ENCODE measurements at regions not wholly inside any gene's neighbourhood (a gene's known extent, or its start where the extent isn't known, plus 50 kb on each side); places are given as distances from the start of the nearest gene placed in this dataset.
"Not testable (repeated sequence)": the region's sequence is repeated elsewhere in the genome, so short reads cannot be mapped to it uniquely, and the experiment has no call there.

DNA sequence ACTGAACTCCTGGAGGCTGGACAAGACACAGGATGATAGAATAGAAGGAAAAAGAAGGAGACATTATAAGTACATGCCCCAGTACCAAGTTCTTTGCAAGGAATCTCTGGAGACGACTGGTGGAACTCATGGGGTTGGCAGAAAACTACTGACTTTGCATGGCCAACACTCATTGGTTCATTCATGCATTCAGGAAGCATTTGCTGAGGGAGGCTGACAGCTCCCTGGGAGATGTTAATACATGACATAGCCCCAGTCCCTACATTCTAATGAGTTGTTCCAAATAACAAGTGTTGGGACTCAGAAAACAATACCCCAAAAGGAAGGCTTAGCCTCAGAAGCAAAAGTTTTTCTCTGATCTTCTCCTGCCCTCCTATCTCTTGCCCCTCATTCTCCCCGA lies 172.8 kb upstream of the IRF2BP2 start:
- no peak for DNase-seq

DNA sequence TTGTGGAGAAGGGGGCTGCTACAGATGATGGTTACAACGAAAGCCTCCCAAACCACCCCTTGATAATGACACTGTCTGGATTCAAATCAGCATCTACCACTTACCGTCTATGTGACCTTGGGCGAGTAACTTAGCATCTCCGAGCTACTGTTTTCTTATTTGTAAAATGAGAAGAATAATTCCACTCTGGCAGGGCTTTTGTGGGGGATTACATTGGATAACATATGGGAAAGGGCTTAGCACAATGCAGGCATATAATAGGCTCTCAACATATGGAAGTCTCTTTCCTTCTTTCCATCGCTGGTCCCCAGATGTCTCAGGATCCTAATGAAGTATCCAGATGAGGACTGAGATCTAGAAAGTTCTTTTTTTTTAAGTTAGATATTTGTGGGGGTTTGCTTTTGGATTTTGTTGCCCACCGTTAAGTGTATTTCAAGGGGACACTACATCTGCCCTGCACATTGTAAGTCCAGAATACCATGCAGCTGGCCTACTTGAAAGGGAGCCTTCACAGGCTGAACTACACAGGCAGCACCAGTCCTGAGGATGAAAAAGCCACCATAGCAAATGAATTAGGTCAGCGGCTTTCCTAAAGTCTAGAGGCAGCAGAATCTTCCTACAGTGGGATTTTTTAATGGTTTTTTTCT lies 172.2 kb upstream of the IRF2BP2 start:
- DNase-seq: no peak

DNA sequence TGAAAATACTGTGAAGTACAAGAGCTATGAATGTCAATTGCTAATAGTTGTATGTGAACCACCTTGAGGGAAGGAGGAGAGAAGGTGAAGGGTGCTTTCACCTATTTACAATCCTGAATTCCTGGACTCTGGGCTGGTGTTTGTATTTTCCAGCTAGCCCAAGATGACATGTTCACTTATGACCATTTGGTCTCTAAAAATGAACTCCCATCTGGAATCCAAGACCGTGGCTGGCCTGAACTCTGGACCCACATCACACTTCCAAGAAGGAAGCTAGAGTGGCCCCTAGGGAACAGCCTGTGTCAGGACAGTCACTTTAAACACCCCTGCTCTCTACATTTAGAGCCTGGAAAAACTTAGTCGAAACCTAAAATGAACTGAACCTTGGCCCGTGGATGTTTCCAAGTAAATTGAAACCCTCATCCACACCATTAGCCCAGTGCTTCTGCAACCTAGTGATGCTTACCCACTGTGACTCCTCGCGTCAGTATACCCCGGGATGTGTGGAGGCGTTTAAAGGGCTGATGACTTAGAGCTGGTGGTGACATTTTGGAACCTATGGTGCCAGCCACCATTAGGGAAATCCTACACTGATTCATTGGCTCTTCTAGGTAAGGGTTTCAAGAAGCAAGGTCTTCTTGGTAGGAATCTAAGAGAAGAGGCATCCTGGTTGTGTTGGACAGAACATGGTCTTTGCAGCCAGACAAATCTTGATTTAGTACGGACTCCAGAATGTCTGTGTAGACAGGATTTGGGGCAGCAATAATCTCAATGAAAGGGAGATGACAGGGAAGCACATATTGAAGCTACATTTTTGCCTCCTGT lies 171.5 kb upstream of the IRF2BP2 start:
- no peak for DNase-seq

DNA sequence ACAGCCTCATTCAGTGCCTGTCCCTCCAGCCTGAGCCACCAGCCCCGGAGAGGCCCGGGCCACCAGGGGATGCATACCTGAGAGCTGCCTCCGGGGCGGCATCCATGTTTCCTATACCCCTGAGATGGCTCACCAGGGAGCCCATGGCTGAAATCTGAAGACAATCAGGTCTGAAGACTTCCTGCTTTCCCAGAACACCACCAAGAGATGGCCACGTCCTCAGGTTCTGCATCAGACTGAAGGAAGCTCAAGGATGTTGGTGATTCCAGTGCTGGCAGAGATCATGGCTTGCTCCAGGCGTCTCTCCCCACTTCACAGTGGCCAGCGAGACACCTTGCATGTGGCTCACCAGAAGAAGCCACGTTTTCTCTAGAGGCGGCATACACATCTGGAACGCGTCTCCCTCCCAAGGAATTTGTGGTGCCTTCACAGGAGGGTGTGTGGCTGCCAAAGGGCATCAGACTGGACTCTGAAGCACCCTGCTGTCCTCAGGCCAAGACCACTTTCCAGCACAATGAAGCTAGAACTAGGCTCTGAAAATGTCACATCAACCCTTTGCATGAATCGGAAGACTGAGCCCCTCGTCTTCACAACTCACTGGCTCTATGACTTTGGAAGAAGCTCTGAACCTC lies 170.7 kb upstream of the IRF2BP2 start:
- DNase-seq: no peak

DNA sequence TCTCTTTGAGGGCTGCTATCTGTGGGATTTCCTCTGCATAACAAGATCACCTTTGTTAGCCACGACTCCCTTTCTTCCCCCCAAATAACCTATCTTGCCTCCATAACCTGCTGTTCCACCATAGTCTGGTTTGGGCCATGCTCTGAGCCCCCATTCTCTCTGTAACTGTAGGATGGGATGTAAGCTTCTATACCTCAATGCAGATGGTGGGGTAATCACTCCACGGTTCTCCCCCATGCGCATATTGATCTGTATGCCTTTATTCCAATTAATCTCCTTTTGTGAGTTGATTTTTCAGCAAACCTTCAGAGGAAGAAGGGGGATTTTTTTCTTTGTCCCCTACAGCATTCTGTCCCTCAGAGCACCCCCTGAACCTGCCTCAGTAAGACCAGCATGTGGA lies 170.1 kb upstream of the IRF2BP2 start:
- no peak for DNase-seq

DNA sequence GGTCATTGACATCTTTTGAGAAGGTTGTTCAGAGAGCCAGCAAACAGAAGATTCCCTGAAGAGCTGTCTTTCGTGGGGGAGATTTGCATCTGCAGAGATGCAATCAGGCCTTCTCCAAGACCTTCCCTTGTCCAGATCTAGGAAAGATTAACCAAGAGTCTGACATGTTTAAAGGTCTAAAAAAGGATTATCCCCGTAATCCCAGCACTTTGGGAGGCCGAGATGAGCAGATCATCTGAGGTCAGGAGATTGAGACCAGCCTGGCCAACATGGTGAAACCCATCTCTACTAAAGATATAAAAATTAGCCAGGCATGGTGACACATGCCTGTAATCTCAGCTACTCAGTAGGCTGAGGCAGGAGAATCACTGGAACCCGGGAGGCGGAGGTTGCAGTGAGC lies 169.6 kb upstream of the IRF2BP2 start:
- DNase-seq: not testable (repeated sequence)

DNA sequence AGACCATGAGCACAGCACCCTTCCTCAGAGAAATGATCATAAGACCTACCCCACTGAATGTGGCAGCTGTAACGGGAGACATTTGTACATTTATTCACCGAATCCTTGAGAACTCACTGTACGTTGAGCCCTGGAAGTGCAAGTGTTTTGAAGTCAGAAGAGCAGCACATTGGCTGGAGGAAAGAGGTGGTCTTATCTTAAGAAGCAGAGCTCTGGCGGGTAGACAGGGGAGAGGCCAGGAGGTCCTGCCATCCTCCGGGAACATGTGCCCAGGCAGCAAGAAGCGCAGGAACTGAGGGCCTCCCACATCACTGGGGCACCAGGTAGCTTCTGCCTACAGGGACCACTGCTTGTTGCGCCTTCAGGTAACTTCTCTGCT lies 169.2 kb upstream of the IRF2BP2 start:
- DNase-seq: no peak

DNA sequence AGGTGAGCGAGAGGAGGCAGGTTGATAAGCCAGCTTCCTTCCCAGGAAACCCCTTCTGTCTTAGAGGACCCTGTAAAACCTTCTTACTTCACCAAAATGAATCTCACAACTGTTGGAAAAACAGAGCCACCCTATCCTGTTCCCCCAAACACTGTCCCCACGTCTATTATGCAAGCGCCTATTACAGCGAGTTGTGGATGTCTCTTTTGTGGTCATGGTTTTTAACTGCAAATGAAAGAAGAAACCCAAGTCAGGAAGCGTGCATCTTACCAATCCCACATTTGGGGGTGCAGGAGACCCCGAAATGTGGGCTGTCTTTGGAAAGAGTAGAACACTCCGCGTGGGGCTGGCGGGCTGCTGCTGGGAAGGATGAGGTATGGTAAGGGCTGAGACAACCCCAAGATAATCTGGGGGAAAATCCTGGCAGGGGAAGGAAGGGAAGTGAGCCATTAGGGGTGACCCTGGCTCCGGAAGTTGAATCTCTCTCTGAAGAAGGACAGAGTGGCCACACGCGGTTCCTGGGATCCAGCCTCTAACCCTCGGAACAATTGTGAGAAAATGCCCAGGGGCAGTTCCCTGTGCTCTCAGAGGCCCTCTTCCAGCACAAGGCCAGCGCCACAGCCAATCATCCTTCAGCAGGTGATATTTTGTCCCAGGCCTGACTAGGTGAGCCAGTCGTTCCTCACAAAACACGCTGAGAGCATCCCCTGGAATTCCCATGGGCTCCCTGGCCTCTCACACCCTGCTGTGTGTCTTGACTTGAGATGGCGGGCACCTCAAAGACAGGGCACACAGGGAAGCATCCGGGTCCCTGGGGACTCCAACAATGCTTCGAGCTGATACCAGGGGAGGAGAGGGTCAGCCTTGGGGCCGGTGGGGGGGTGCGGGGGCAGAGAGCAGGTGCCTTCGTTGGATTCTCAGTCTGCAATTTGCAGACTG lies 168.5 kb upstream of the IRF2BP2 start:
- DNase-seq: peak; percentile 99 to 100

DNA sequence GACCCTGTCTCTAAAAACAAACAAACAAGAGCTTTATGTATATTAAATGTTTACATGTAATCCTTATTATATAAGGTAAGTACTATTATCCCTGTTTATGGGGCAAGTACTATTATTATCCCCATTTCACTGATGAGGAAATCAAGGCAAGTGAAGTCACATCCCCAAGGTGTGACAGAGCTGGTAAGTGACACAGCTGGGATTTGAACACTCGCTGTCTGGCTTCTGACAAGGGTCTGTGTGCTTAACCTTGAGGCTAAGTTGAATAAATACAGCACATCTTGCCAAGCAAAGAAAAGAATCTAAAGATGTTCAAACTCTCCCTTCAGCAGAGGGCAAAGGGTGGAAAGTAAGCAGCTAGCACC lies 167.9 kb upstream of the IRF2BP2 start:
- no peak for DNase-seq

DNA sequence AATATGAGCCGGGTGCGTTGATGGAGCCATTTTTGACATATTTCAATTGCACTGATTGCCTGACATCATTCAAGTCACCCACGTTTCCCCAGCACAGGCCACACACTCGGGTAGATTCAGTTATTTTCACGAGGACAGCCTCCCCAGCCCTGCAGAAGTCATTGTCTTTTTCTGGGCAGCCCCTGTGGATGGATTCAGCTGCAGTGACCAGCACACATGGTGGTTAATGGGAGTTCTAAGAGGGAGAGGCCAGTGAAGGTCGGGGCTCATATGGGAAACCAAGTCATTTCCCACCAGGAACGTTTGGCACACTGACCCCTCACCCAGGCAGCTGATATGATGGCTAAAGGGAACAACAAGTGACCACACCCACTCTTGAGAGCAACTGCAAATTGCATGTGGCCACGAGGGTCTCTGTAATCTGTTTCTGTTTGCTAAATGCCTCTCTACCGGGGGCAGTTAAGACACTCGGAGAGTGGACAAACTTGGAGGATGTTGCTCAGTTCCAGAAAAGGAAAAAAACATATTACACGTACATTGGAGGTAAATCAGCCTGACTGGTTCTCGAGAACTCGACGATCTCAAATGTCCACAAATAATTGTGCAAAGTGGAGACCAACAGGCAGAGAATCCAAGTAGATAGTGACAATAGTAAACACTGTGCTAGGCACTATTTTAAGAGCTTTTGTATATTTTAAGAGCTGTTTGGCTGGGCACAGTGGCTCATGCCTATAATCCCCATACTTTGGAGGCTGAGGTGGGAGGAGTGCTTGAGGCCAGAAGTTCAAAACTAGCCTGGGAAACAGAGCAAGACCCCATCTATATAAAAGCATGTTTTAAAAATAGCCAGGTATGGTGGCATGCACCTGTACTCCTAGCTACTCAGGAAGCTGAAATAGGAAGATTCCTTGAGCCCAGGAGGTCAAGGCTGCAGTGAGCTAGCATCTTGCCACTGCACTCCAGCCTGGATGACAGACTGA lies 167.2 kb upstream of the IRF2BP2 start:
- DNase-seq: no peak

DNA sequence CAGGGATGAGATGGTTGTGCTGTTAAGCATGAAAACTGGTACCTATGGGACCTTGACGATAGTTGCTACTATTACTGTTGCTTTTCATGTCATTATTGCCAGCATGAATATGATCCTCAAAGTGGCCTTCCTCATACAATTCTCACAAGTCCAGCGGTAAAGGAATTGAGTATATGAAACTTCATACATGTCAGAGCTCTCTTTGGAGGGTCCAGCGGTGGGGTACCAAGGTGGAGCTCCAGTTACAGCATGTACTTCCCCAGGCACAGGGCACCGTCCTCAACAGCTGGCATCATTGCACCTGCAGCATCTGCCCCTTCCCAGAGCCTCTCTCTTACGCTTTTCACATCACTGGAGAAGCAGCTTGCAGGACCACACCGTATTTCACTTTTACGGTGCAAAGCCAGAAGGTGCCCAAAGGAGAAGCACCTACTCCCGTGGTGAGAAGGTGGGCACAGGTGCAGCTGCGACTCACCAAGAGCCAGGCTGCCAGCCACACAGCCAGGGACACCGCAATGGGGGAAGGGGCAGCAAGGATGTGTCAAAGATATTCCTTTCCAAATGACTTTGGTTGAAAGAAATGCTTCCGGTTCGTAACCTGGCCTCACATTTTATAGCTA lies 166.4 kb upstream of the IRF2BP2 start:
- DNase-seq: no peak

DNA sequence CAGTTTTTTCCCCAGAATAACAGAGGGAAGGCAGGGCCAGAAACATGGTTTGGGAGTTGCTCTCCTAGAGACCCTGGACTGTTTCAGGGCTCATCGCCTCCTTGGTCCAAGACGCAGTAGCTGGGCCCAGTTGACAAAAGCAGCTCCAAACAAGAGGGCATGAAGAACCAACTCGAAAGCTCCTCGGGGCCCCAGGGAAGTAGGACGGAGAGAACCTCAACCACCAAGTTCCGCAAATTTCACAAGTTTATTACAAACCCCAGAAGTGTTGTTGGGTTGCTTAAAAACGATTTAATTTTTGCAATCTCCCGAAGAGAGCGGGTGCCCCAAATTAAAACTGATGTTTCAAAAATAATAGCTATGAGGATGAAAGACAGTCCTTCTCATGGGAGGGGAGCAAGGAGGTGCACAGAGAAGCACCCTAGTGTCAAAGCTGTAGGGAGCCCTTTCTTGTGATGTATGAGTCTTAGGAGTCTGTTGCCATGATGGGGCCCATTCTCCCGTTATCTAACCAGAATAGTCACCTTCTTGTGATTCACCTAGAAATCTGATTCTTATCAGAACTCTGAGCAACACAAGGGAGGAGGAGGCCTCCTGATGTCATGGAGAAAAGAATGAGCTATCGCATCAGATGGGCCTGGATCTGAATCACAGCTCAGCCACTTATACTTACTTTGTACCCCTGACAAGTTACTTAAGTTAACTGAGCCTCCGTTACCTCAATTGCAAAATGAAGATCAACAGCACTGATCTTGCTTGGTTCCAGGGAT lies 165.7 kb upstream of the IRF2BP2 start:
- peak; percentile 98 for DNase-seq

DNA sequence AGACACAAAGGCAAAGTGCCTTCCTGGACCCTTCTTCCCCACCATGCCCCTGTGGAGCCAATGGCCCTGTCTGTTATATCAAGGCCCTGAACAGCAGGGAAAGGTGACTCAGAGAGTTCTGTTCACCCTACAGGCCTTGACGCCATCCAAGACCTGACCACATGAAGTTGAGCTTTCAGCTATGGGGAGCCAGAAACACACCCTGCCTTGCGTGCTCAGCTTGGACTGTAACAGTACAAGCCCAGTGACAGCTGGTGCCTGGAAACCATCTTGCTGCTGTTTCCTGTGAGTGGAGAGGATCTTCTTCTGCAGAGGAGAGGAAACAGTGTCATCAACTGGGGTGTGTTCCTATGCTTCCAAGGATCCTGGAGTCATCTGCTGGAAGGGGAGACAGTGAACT lies 165.0 kb upstream of the IRF2BP2 start:
- peak; percentile 44 to 63 for DNase-seq

DNA sequence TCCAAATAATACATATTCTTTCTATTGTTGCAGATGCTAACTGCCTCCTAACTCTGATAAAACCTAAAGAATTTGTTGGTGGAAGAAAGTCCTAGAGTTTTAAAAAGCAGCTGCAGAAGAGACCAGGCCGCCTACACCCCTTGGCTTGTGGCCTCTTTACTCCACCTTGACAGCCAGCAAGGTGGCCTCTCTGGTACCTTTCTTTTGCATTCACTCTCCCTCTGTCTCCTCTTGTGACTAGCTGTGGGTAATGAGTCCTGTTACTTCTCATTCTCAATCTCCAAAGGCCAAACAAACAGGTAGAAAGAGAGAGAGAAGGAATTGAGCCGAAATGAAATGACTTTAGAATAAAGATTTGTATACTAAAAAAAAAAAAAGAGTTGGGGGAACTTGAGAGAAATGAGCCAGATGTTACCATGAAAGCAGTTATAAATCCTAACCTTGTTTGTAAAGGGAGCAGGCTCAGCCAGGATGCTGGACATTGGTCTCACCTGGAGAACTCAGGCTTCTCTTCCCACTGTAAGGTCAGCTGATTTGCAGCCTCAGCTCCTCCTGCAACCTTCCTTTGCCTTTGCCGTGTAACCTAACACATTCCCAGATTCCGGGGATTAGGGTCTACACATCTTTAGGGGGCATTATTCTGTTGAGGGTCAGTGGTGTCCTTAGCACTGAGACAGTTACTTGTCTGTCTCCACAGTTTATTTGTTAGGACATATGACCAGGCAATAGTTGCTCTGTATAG lies 164.1 kb upstream of the IRF2BP2 start:
- DNase-seq: no peak

DNA sequence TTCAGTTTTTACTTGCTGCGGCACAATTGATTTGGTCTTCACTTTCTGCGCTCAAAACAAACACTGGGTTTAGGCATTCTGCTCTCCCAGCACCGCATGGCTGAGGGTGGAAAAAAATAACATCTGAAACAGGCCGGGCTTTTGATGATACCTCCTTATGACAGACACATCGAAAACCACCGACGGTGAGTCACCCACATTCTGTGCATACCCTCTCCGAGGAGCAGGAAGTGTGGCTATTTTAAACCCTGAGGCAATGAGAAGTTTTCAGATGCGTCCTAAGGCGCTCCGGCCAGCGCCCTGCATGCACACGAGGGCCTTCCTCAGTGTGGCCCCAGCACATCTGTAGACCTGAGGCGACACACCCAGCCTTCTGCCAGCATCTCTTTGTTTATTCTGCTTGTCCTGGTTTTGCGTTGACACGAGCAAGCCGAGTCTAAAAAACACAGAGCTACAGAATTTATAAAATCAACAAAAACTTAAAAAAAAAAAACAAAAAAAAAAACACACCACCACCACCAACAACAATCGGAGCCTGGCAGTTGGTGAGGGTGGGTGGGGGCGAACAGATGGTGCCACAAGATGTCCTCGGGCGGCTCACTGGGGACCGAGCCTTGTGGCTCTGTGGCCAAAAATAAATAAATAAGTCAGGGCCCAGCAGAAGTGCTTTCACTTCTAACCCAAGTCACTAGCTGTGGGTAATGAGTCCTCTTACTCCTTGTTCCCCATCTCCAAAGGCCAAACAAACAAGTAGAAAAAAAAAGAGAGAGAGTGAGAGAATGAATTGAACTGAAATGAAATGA lies 162.6 kb upstream of the IRF2BP2 start:
- DNase-seq: peak; percentile 97 to 98

DNA sequence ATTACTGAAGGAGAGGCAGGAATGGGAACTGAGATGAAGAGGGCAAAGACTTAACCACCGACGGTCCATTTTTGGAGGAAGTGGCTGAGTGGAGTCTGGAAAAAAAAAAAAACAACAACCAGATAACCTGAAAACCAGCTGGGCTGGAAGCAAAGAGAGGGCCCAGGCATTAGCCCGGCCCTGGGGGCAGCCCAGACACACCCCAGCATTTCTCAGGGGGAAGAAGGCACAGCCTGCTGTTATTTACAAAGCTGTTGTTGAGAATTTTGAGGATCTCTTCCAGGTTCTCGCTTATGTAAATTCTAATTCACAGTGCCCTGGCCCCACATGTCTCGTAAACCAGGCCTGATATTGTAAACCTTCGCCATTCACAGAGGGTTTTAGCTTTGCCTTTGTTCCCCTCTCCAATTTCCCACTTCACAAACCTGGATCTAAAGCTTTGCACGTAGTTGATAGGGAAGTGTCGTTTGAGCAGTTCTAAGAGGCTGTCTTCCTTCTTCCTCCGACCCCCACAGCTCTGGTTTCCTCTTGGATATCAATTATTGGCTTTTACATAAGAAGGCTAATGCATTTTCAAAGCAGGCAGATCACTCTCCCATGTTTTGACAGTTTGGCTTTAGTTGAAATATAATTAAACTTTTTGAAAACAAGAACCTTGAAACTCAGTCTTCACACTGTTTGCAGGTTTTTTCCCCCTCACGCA lies 161.8 kb upstream of the IRF2BP2 start:
- DNase-seq: peak in 1 of 2 experiments; percentile 16

DNA sequence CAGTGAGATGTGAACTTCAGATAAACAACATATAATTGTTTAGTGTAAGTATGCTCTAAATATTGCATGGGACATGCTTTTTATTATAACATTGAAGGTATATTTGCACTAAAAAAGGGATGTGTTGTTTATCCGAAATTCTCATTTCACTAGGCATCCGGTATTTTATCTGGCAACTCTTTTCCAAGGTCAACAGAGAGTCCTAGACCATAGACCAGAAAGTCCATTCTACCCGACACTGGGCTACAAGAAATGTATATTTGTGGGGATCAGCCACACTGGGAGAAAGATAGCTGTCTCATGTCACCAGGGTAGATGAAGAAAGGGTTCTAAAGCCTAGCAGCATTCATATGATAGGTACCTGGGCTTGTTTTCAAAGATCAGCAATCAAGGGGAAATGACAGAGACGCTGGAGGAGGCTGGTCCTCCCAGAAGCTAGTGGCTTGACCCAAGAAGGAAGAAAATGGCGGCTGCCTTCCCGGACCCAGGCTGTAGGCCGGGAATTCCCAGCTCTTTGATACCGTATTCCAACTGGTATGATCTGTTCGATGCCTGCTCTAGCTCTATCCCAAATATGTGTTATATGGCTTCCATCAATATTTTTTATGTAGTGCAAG lies 161.1 kb upstream of the IRF2BP2 start:
- DNase-seq: no peak

Data from AML-193 (cell line).